ENCODE measurements at regions not wholly inside any gene's neighbourhood (a gene's known extent, or its start where the extent isn't known, plus 50 kb on each side); places are given as distances from the start of the nearest gene placed in this dataset.

DNA sequence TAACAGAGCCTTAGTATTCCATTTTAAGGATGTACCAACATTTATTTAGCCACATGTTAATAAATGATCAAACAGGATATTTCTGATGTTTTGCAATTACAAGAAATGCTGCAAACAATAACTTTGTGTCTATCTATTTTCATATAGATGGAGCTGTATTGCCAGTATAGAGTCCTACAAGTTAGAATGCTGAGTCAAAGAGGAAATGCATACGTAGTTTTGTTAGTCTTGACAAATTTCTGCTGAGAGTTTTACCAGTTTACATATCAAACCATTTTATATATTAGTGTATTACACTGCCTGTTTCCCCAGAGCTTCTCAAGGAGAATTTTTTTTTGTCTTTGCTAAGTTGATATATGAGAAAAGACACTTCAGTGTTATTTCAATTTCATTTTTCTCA is 541.7 kb downstream of the SLC16A7 start:
- TF ChIP-seq POLR2A (IDR thresholded peaks at IDR 0.05) = no peak
- TF ChIP-seq, protein P1, sequence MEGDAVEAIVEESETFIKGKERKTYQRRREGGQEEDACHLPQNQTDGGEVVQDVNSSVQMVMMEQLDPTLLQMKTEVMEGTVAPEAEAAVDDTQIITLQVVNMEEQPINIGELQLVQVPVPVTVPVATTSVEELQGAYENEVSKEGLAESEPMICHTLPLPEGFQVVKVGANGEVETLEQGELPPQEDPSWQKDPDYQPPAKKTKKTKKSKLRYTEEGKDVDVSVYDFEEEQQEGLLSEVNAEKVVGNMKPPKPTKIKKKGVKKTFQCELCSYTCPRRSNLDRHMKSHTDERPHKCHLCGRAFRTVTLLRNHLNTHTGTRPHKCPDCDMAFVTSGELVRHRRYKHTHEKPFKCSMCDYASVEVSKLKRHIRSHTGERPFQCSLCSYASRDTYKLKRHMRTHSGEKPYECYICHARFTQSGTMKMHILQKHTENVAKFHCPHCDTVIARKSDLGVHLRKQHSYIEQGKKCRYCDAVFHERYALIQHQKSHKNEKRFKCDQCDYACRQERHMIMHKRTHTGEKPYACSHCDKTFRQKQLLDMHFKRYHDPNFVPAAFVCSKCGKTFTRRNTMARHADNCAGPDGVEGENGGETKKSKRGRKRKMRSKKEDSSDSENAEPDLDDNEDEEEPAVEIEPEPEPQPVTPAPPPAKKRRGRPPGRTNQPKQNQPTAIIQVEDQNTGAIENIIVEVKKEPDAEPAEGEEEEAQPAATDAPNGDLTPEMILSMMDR (IDR thresholded peaks at IDR 0.05) = no peak

All from breast epithelium (tissue), 3 donors.